ENCODE measurements at regions not wholly inside any gene's neighbourhood (a gene's known extent, or its start where the extent isn't known, plus 50 kb on each side); places are given as distances from the start of the nearest gene placed in this dataset.
A peak's percentile ranks its signal among the peaks of the same experiment; 100 is the strongest.

DNA sequence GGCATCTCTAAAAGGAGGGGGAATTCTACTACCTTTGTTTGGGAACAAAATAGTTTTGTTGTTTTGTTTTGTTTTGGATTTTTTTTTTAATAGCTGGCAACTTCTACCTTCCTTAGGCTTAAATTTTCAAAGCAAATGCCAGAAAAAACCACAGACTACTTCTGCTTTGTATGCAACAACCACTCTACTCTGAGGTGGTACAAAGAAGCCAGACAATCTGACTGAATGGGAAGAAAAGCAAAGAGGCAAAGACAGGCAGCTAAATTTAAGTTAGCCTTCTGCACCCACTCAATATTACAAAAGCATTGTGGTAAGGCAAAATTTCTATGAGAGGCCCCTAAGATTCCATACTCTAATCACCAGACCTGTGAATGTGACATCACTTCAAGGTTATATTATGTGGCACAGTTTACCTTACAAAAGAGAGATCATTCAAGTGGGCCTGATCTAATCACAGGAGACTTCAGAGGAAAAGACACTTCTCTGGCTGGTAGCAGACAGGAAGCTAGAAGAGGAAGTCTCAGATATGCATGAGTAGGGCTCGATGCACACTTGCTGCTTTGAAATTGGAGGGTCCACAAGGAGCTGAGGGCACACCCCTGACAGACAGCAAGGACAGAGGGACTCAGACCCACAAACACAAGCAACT is 566.6 kb downstream of the RPS29 start:
- DNase-seq = no peak

DNA sequence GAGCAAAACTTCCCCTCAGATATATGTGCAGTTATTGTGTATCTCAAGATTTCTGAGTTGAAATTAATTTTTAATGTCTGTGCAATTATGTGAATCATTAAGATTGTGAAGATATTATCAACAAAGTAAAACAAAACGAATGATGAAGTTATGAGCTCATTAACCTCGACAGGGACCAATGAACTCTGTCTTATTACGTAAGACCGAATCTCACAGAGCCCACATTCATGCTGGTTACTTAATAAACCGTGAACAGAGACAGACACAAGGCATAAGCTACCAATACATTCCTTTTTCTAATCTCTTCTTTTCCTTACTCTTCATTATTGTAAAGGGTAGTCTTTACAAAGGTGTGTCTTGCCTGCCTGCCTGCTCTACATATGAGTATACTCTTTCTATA is 568.7 kb downstream of the RPS29 start:
- no peak for DNase-seq

DNA sequence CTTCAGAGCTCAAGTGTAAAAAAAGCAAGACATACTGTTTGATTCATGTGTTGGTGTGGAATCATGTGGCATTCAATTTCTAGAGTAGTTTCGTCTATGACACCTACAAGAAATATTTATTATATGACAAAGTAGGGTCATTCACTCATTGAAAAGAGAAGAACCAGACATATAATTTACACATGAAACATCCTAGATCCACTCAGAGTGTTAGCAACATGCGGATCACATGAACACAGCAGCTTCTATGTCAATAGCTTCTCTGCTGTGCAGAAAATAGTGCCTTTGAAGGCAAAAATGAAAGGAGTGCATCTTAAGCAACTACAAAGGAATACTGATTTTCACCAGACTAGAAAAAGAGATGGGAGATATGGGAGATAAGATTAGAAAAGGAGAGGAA is 569.8 kb downstream of the RPS29 start:
- no peak for DNase-seq

DNA sequence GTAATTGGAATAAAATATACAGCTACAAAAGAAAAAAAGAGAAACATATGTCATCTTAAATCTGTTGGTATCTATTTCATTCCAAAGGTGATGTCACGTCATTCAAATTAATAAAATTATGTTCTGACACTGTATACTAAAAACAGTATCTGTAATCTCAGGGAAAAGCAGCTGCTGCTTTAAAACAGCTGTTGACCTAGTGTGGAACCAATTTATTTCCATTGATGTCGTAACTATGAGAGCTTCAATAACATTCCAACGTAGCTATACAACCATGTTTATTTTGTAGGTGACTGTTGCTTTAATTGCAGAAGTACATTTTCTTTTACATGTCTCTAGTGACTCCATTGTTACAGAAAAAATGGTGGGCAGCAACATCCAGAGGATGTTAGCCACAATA is 571.7 kb downstream of the RPS29 start:
- DNase-seq = no peak

DNA sequence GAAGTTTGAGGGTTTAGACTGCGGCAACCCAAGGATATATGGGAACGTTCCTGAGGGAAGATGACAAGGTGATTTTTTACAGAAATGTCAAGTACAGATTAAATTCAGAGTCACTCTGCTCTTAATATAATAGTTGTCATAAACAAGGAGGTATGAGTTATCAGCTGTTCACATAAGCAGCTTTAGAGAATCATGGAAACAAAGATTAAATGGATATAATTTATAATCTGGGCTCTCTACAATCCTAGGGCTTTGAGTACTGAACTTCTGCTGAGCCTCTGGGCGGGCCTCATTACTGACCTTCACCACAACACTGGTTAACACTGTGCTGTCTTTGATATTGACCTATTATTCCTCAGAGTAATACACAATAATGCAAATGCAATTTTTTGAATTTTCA is 577.8 kb downstream of the RPS29 start:
- no peak for DNase-seq

DNA sequence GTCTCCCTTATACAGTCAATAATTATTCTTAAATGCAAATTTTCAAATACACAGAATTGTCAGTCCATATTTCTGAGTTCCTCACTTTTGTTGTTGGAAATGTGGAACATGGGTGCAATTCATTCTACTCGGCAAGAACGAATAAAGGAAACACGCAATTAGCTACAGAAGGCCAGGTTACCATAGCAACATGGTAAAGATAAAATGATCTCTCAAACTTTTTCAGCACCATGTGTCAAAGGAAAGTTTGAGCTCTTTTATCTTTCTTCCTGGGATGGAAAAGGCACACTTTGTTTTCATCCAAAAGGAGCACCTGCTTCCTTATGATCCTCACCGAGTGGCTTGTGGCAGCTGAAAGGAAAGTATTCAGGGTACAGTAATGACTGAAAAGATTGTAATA is 595.0 kb downstream of the RPS29 start:
- DNase-seq = no peak

GRCh38 chr14:48983351-48983888 is 602.8 kb downstream of the RPS29 start:
- no peak for DNase-seq

- DNase-seq = no peak
These were observed 611.2 kb downstream of the RPS29 start for GRCh38 chr14:48974994-48975393.

- no peak for DNase-seq
These were observed 613.0 kb downstream of the RPS29 start for GRCh38 chr14:48973151-48973550.

- no peak for DNase-seq
These were observed 615.2 kb downstream of the RPS29 start for GRCh38 chr14:48970943-48971342.

DNA sequence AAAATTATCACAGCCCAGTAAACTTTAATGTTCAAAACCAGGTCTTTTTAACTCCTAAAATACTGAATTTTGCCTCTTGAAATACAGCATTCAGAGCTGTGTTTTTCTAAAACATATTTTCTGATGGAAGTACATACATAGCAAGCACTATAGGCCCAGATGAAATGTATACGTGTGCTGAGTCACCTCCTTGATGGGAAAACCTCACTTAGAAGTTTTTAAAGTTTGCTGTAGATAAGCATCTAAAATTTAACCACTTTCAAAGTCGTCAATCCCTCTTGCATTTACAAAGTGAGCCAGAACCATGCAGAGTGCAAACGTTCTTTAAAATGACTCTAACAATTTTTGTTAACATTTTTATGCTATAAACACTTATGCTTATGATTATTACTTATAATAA is 618.8 kb downstream of the RPS29 start:
- DNase-seq = no peak

DNA sequence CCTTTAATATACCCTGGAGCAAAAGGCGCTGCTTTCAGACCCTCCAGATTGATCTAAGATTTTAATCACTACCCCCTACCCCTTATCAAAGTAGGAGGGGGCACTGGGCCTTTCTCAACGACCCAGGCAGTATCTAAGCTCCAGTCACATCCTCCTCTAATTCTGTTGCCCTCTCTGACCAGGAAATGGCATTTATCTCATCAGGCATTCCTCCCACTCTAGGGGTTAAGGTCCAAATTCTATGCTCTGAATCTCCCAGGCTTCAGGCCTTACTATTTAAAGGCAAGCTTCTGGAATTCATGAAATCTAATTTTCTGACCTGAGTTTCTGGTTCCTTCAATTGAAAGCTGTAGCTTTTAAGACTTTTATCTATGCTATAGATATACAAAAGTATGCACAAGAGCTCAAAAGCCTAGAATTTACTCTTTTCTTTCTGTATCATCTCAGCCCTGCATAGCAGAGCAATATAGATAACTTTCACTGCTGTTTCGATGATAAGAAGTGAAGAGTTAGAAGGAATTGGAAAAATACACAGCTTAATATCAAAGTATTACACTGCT is 622.9 kb downstream of the RPS29 start:
- no peak for DNase-seq

DNA sequence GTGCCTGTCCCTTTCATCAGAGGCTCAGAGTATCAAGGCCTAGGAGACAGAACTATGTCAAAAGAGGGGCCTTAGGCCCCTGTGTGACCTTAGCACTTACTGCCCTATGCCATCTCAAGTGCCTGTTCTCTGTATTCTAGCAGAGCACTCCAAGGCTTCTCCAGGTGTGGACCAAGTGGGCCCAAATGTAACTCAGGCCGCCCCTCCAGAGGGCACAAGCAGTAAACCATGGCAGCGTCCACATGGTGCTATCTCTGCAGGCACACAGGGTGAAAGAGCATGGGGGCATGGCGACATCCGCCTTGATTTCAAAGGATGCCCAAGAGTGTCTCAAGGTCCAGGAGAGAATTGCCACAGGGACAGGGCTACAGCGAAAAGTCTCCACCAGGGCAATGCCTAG is 628.7 kb downstream of the RPS29 start:
- no peak for DNase-seq

- DNase-seq = no peak
These were observed 630.3 kb downstream of the RPS29 start for GRCh38 chr14:48955857-48956256.

DNA sequence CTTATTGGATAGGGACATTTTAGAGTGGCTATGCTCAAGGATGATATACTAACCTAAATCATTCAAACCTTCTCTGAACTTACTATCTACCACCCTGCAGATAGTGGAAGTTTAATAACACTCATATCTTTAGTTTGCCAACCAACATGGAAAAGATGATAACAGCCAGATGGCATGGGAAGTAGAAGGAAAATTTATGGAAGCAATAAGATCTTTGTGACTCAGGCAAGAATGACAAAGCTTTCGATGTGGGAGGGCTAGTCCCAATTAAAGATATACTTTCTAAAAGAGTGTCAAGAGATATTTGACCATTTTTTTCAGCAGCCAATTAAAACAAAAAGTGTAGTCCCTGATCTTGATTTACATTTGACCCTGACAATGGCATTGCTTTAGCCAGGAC is 631.7 kb downstream of the RPS29 start:
- DNase-seq = no peak

DNA sequence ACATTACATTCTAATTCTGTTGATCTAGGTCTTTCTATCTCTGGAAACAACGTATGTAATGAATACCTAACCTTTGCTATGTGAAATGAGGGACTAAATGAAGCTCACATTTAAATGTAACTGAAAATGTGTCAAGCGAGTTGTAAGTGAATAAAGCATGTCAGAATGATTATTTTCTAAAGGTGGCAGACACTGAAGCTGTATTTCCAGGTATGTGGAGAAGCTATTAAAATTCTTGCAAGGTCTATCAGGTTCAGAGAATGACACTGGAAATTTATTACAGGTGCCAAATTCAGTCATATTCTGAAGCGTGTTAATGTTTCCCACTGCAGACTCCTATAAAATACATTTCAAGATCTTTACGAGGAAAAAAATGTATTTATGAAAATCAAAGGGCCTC is 641.4 kb downstream of the RPS29 start:
- no peak for DNase-seq

DNA sequence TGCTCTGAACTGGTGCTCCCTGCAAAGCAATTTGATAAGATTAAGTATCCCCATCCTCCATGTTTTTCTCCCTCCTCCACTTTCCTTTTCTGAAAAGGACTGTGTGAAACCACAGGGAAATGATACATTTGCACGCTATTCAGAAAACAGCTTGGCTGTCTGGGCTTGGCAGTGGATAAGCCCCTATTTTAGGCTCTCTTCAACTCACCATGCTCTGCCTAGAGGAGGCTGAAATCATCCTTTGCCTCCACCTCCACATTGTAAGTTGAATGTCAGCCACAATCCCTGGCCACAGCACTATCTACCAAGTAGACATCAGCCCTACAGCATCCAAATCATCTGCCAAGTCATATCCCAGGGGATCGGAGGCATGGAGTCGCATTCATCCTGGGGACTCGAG is 642.3 kb downstream of the RPS29 start:
- DNase-seq = no peak

DNA sequence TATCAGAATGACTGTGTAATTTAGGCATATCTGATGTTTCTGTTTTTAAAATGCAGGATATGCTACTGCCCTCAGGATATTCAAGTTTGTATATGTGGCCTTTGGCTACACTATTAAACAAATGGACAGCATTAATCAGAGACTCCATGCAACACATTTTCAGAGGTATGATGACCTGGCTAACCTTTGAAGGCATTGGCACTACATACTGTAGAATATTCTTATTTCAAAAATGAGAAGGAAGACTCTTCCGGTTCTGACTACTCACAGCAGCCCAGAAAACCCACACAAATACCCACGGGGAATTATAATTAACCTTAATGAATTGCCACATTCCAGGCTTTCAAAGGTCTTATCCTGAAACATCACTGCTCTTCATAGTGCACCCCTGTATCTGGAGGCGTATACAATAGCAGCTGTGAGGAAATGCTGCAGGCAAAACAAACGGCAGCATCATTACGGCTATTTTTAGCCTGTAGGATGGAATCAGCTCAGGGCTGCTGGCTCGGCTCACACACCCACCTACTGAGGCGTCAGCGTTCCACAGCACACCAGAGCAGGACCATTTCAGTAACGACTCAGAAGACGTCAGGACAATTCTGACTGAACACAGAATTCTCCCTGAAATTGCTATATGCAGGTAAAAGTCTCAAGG is 648.5 kb downstream of the RPS29 start:
- DNase-seq = peak in 3 of 56 donors; percentile 1 to 18 (median 2)

DNA sequence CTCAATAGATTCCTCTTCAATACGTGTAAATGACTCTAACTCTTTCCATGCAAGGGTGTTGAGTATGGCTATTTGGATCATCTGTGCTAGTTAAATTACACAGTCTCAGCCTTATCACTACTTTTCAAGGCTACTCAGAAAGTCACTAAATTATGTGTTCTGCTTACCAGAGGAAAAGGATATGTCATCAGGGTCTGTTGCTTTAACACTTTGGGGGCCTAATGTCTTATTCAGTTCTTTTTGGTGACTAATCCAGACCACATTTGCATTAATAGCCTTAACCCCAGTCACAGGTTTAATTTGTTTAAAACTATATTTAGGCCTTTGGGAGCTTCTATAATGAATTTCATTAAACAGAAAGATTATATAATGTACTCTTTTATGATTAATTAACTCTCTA is 649.3 kb downstream of the RPS29 start:
- DNase-seq = no peak

GRCh38 chr14:48936362-48936761 is 649.8 kb downstream of the RPS29 start:
- DNase-seq = peak in 1 of 56 donors; percentile 11

DNA sequence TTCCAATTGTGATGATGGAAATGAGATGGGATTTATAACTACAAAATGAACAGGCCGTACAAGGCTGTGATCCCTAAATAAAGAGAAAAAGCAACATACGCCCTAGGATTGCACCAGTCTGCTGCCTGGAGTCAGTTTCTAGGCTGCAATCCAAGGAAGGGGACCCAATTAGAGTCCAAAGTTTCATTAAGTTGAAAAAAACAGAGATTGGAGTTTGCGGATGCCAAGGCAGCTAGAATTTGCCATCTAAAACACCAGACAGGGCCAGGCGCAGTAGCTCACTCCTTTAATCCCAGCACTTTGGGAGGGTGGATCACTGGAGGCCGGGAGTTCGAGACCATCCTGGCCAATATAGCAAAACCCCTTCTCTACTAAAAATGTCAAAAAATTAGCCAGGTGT is 661.0 kb downstream of the RPS29 start:
- peak in 6 of 56 donors; percentile 4 to 35 (median 14) for DNase-seq

DNA sequence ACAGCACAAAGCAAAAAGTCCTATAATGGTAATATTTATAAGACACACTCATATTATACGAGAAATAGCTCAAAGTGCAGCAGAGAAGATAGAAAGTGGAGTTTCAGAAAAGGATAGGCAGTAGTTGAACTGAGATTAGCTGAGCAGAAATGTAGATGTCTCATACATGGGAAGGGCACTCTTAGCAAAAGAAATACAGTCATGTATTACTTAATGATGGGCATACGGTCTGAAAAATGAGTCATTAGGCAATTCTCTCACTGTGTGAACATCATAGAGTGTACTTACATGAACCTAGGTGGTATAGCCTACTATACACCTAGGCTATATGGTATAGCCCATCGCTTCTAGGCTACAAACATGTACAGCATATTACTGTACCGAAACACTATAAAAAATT is 671.3 kb downstream of the RPS29 start:
- DNase-seq = no peak

- no peak for DNase-seq
These were observed 671.8 kb downstream of the RPS29 start for GRCh38 chr14:48914382-48914781.
